T-cell (primary cell): ENCODE measurements at regions not wholly inside any gene's neighbourhood (a gene's known extent, or its start where the extent isn't known, plus 50 kb on each side); places are given as distances from the start of the nearest gene placed in this dataset.
"Not testable (repeated sequence)": the region's sequence is repeated elsewhere in the genome, so short reads cannot be mapped to it uniquely, and the experiment has no call there.

Experiments used
- ATAC-seq, 4 experiments: fragments of 200-7000 bp in 3 of 4; fragments of 150-1000 bp in 1 of 4; cut with Tn5 transposase; replicated peaks in 1 of 4; 1 replicate in 3 of 4; 2 replicates in 1 of 4; pipeline ENCODE4 v1.10.0; 2021; ENCODE audit warnings: moderate library complexity in 3 of 4, mild to moderate bottlenecking in 2 of 4, moderate number of reproducible peaks in 1 of 4
- CTCF ChIA-PET, 2 donors: fragments of 300-600 bp; sonication (Branson Sonifier 250); formaldehyde crosslinking; loops; one replicate each; lab custom pipeline; 2022; ENCODE audit warnings: antibody characterized with exemption in 2 of 2; lab: Charles Lee
- POLR2A ChIA-PET, 2 donors: fragments of 300-600 bp; sonication (Branson Sonifier 250); formaldehyde crosslinking; loops; one replicate each; lab custom pipeline; 2022; ENCODE audit warnings: antibody characterized with exemption in 2 of 2; lab: Charles Lee
- DNase-seq, 35 experiments: peaks; one replicate each; pipeline versions ENCODE4 v3.0.0 to v3.0.0-alpha.2; 2013 to 2023
- H3K27ac ChIP-seq: one replicate; pipeline ENCODE4 v1.5.1; 2013; ENCODE audit warnings: low read length
- H3K27me3 ChIP-seq, 2 experiments: replicated peaks in 1 of 2; 1 replicate in 1 of 2; 2 replicates in 1 of 2; pipeline versions ENCODE4 v1.6.1 to v1.7.0; 2013; ENCODE audit warnings: low read length in 1 of 2, mixed read lengths in 1 of 2; ENCODE audit not compliant: control insufficient read depth in 2 of 2, insufficient read depth in 2 of 2; ENCODE audit errors: extremely low read depth in 1 of 2
- H3K36me3 ChIP-seq, 2 donors: 1 replicate in 1 of 2; 2 replicates in 1 of 2; pipeline versions ENCODE4 v1.6.1 to v1.7.0; 2013; ENCODE audit warnings: low read length in 1 of 2; ENCODE audit not compliant: control insufficient read depth in 2 of 2, insufficient read depth in 1 of 2; ENCODE audit errors: extremely low read depth in 1 of 2
- H3K4me1 ChIP-seq, 2 experiments: 1 replicate in 1 of 2; 2 replicates in 1 of 2; pipeline versions ENCODE4 v1.6.1 to v1.7.0; 2013; ENCODE audit warnings: low read length in 2 of 2, mixed read lengths in 1 of 2; ENCODE audit not compliant: insufficient read depth in 2 of 2, control insufficient read depth in 1 of 2; ENCODE audit errors: extremely low read depth in 1 of 2
- H3K4me3 ChIP-seq, 2 donors: 1 replicate in 1 of 2; 2 replicates in 1 of 2; pipeline versions ENCODE4 v1.5.1 to v1.7.0; 2013; ENCODE audit warnings: mild to moderate bottlenecking in 2 of 2, low read length in 1 of 2, moderate library complexity in 1 of 2; ENCODE audit not compliant: control insufficient read depth in 1 of 2; ENCODE audit errors: extremely low read depth in 1 of 2
- H3K9me3 ChIP-seq: 2 replicates; pipeline ENCODE4 v1.7.0; 2013
- H3K27ac Mint-ChIP-seq, 2 donors: one replicate each; pipeline ENCODE4 v1.8.0; 2020 to 2021; ENCODE audit warnings: mild to moderate bottlenecking in 2 of 2, mixed read lengths in 2 of 2
- H3K27me3 Mint-ChIP-seq, 2 donors: one replicate each; pipeline ENCODE4 v1.8.0; 2021 to 2022; ENCODE audit warnings: mixed read lengths in 2 of 2
- H3K36me3 Mint-ChIP-seq: one replicate; pipeline ENCODE4 v1.8.0; 2021; ENCODE audit warnings: mixed read lengths
- H3K4me1 Mint-ChIP-seq, 3 donors: one replicate each; pipeline ENCODE4 v1.8.0; 2020 to 2022; ENCODE audit warnings: mixed read lengths in 3 of 3, mild to moderate bottlenecking in 1 of 3
- H3K4me3 Mint-ChIP-seq, 3 donors: one replicate each; pipeline ENCODE4 v1.8.0; 2020 to 2022; ENCODE audit warnings: mild to moderate bottlenecking in 3 of 3, mixed read lengths in 3 of 3, moderate library complexity in 3 of 3
- H3K9me3 Mint-ChIP-seq, 3 donors: one replicate each; pipeline ENCODE4 v1.8.0; 2020 to 2022; ENCODE audit warnings: mixed read lengths in 3 of 3
- WGBS: methylation state at CpG from one replicate; pipeline ENCODE4 v1.1.5; 2013; ENCODE audit warnings: missing lambda C conversion rate; ENCODE audit not compliant: insufficient coverage; 5-methylcytosine and 5-hydroxymethylcytosine counted together

GRCh38 chr12:17301544-17301943 lies 695.6 kb upstream of the LMO3 start:
- peaks cover 15 to 31% (median 20%) of the 10 kb centered on the region in 3 donors for H3K9me3 Mint-ChIP-seq
- H3K27ac Mint-ChIP-seq, result no peak overlapping the region
- H3K4me3 Mint-ChIP-seq, result no peak overlapping the region
- Histone ChIP-seq H3K4me3 (no peak overlapping the region), H3K27ac (no peak overlapping the region), H3K4me1 (no peaks in the 10 kb centered on the region), H3K27me3 (no peaks in the 10 kb centered on the region), H3K36me3 (no peaks in the 10 kb centered on the region), H3K9me3 (no peaks in the 10 kb centered on the region)
- WGBS, result no CpG with 5 or more reads among the region's 3 CpGs
- H3K4me1 Mint-ChIP-seq, result no peaks in the 10 kb centered on the region
- no peak for DNase-seq
- CTCF ChIA-PET, result no interaction called here
- H3K36me3 Mint-ChIP-seq, result no peaks in the 10 kb centered on the region
- ATAC-seq, result no peak
- H3K27me3 Mint-ChIP-seq, result no peaks in the 10 kb centered on the region
- POLR2A ChIA-PET, result no interaction called here

GRCh38 chr12:17296882-17297281 lies 690.9 kb upstream of the LMO3 start:
- ChIA-PET POLR2A (no interaction called here), CTCF (no interaction called here)
- Mint-ChIP-seq H3K9me3 (peaks cover 5 to 15% (median 9%) of the 10 kb centered on the region in 3 donors), H3K27me3 (no peaks in the 10 kb centered on the region), H3K4me3 (no peak overlapping the region), H3K27ac (no peak overlapping the region), H3K4me1 (no peaks in the 10 kb centered on the region), H3K36me3 (no peaks in the 10 kb centered on the region)
- no peak overlapping the region for H3K4me3 ChIP-seq
- no peaks in the 10 kb centered on the region for H3K27me3 ChIP-seq
- DNase-seq (no peak), ATAC-seq (no peak)
- H3K27ac ChIP-seq, result no peak overlapping the region
- WGBS, result 87% methylated on average over 4 of the region's 7 CpGs
- no peaks in the 10 kb centered on the region for H3K9me3 ChIP-seq
- H3K4me1 ChIP-seq, result no peaks in the 10 kb centered on the region
- H3K36me3 ChIP-seq, result no peaks in the 10 kb centered on the region

DNA sequence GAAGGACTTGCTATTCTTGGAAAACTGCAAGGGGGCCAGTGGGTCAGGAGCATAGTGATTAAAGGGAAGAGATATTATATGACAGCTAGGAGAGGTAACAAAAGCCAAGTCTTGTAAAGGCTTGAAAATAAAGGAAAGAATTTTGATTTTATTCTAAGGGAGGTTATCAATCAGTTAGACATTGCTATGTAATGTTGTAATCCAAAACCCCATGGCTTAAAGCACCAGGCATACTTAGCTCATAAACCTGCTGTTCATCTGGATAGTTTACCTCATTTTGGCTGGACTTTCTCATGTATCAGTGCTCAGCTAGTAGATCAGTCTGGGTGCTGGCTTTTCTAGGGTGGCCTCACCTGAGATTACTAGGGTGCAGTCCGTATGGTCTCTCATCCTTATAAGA lies 680.9 kb upstream of the LMO3 start:
- H3K36me3 ChIP-seq, result no peaks in the 10 kb centered on the region
- Mint-ChIP-seq H3K4me1 (no peaks in the 10 kb centered on the region), H3K9me3 (peaks cover 7 to 23% (median 15%) of the 10 kb centered on the region in 3 donors), H3K27ac (no peak overlapping the region), H3K36me3 (no peaks in the 10 kb centered on the region), H3K27me3 (no peaks in the 10 kb centered on the region), H3K4me3 (no peak overlapping the region)
- peaks cover 2% of the 10 kb centered on the region for H3K9me3 ChIP-seq
- POLR2A ChIA-PET, result no interaction called here
- CTCF ChIA-PET, result no interaction called here
- H3K4me3 ChIP-seq, result no peak overlapping the region
- H3K27me3 ChIP-seq, result no peaks in the 10 kb centered on the region
- DNase-seq, result no peak
- no peak overlapping the region for H3K27ac ChIP-seq
- ATAC-seq, result no peak
- no peaks in the 10 kb centered on the region for H3K4me1 ChIP-seq
- WGBS, result no CpG with 5 or more reads among the region's 1 CpG

DNA sequence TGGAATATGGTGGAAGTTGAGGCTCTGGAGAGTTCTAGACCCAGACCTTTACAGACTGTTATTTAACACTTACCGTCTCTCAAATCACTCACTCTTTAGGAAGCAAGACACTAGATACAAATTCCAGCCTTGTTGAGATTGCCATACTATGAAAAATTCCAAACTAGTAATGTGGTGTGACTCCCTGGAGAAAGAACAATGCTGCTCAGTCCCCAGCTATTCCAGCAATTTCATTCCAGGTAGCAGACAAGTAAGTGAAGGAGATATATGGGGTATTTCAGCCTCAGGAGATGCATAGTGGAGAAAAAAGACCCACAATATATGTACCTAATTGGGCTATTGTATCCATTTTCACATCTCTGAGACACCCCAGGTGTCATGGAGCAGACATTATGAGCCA lies 678.9 kb upstream of the LMO3 start:
- CTCF ChIA-PET, result no interaction called here
- Histone ChIP-seq H3K27me3 (no peaks in the 10 kb centered on the region), H3K4me1 (no peaks in the 10 kb centered on the region), H3K9me3 (peaks cover 2% of the 10 kb centered on the region), H3K27ac (no peak overlapping the region), H3K4me3 (no peak overlapping the region), H3K36me3 (no peaks in the 10 kb centered on the region)
- Mint-ChIP-seq H3K9me3 (peaks cover 7 to 23% (median 17%) of the 10 kb centered on the region in 3 donors), H3K4me1 (no peaks in the 10 kb centered on the region), H3K27me3 (no peaks in the 10 kb centered on the region), H3K4me3 (no peak overlapping the region), H3K36me3 (no peaks in the 10 kb centered on the region), H3K27ac (no peak overlapping the region)
- ATAC-seq (no peak), DNase-seq (no peak)
- WGBS, result no CpG with 5 or more reads among the region's 1 CpG
- POLR2A ChIA-PET, result interaction anchor here in 1 of 2 donors (0.6 kb wide), 1 partner anchor 1988 kb away, joined by 3 read pairs; no protein-coding TSS in a partner anchor

DNA sequence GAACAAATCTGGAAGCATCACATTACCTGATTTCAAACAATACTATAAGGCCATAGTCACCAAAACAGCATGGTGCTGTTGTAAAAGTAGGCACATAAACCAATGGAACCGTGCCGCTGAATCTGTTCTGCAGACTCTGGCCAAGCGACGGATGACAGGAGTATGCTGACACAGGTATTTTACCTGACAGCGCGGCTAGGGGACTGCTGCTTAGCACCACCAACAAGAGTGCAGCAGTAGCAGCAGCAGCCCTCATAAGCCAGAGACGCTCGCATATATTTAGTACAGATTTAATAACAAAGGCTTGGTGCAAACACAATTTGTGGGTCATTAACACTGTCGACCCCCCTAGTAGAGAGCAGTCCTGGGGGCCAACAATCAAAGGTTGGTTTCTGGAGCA lies 677.6 kb upstream of the LMO3 start:
- ChIA-PET POLR2A (no interaction called here), CTCF (no interaction called here)
- no peak overlapping the region for H3K4me3 ChIP-seq
- H3K36me3 ChIP-seq, result no peaks in the 10 kb centered on the region
- Mint-ChIP-seq H3K27ac (no peak overlapping the region), H3K36me3 (no peaks in the 10 kb centered on the region), H3K27me3 (no peaks in the 10 kb centered on the region), H3K9me3 (peaks cover 3 to 15% (median 15%) of the 10 kb centered on the region in 3 donors), H3K4me1 (no peaks in the 10 kb centered on the region), H3K4me3 (no peak overlapping the region)
- no peak overlapping the region for H3K27ac ChIP-seq
- no peak for DNase-seq
- peaks cover 2% of the 10 kb centered on the region for H3K9me3 ChIP-seq
- ATAC-seq, result no peak
- no peaks in the 10 kb centered on the region for H3K4me1 ChIP-seq
- H3K27me3 ChIP-seq, result no peaks in the 10 kb centered on the region
- WGBS, result 98% methylated on average over 5 of the region's 9 CpGs

GRCh38 chr12:17282169-17282568 lies 676.2 kb upstream of the LMO3 start:
- POLR2A ChIA-PET, H3K4me1 Mint-ChIP-seq, H3K27ac Mint-ChIP-seq, H3K27ac ChIP-seq, DNase-seq, H3K4me3 Mint-ChIP-seq, H3K4me3 ChIP-seq, ATAC-seq, H3K27me3 ChIP-seq, H3K36me3 Mint-ChIP-seq, H3K27me3 Mint-ChIP-seq, H3K36me3 ChIP-seq, H3K9me3 ChIP-seq, CTCF ChIA-PET, H3K4me1 ChIP-seq: not testable (repeated sequence)
- H3K9me3 Mint-ChIP-seq, result peaks cover 6 to 17% (median 13%) of the 10 kb centered on the region in 3 donors

DNA sequence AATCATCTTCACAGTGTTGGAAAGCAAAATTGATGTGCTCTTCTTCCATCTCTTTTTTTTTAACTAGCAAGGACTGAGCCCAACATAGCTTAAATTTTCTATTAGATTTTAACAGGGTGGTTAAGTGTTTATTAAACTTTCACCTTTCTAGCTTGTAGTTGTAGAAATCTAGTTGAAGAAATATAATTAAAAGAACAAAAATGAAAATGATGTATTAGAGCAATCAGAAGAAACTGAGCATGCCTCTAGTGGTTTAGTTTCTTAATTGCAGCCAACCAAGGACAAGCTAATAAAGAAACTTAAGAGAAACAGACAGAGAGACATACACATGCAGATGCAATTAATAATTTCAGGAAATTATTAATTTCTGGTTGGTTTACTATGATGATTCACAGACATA lies 673.0 kb upstream of the LMO3 start:
- Mint-ChIP-seq H3K4me1 (no peaks in the 10 kb centered on the region), H3K36me3 (no peaks in the 10 kb centered on the region), H3K27ac (no peak overlapping the region), H3K4me3 (no peak overlapping the region), H3K27me3 (no peaks in the 10 kb centered on the region), H3K9me3 (peaks cover 19 to 25% (median 23%) of the 10 kb centered on the region in 3 donors)
- no peak for DNase-seq
- H3K36me3 ChIP-seq, result no peaks in the 10 kb centered on the region
- no peaks in the 10 kb centered on the region for H3K4me1 ChIP-seq
- no peaks in the 10 kb centered on the region for H3K9me3 ChIP-seq
- ChIA-PET POLR2A (interaction anchor here in 1 of 2 donors (0.7 kb wide), 1 partner anchor 419 kb away, joined by 3 read pairs; no protein-coding TSS in a partner anchor), CTCF (interaction anchor here in 1 of 2 donors (0.5 kb wide), 1 partner anchor 1974 kb away, joined by 3 read pairs; no protein-coding TSS in a partner anchor)
- no peaks in the 10 kb centered on the region for H3K27me3 ChIP-seq
- no peak overlapping the region for H3K4me3 ChIP-seq
- no peak overlapping the region for H3K27ac ChIP-seq
- ATAC-seq, result no peak
